HCT116 (cell line): ENCODE measurements at regions not wholly inside any gene's neighbourhood (a gene's known extent, or its start where the extent isn't known, plus 50 kb on each side); places are given as distances from the start of the nearest gene placed in this dataset.

ENCODE experiments used
- ATAC-seq: fragments of 200-7000 bp; cut with Tn5 transposase; 2 replicates; pipeline ENCODE4 v1.9.1; 2020; ENCODE audit warnings: mild to moderate bottlenecking, moderate library complexity
- BruUV-seq: library from RNA; stranded (reverse); fragments of 400-500 nt; replicated peaks from 2 replicates; lab custom pipeline; 2021; lab: Mats Ljungman, UMichigan
- CTCF ChIA-PET: fragments of 300-600 bp; sonication (Branson Sonifier 250); formaldehyde crosslinking; loops from one replicate; lab custom pipeline; 2021; ENCODE audit warnings: antibody characterized with exemption; lab: Charles Lee
- POLR2A ChIA-PET: fragments of 300-600, 350-600 bp; sonication (Branson Sonifier 250); formaldehyde crosslinking; loops from one replicate; lab custom pipeline; 2021; ENCODE audit warnings: antibody characterized with exemption; lab: Charles Lee
- RAD21 ChIA-PET, 2 experiments: fragments of 300-600 bp; sonication (Branson Sonifier 250); formaldehyde crosslinking; loops; one replicate each; lab custom pipeline; 2023; ENCODE audit warnings: low total read pairs in 2 of 2; ENCODE audit not compliant: uncharacterized antibody in 2 of 2, unreplicated experiment in 2 of 2, low non-redundant PET in 1 of 2; lab: Charles Lee
- DNase-seq: peaks from one replicate; pipeline ENCODE4 v3.0.0-alpha.2; 2010; ENCODE audit warnings: low read depth, low spot score
- H2AFZ ChIP-seq: fragments of 200-600 bp; shearing (Covaris generic), sonication (generic); 2 replicates; pipeline ENCODE4 v1.6.1; 2017; ENCODE audit warnings: low read depth, mixed run types, mixed read lengths, antibody characterized with exemption, low read length; ENCODE audit not compliant: poor library complexity, severe bottlenecking
- H3K27ac ChIP-seq: 2 replicates; pipeline ENCODE4 v1.5.1; 2012; ENCODE audit warnings: low read depth, low read length
- H3K27me3 ChIP-seq: fragments of 200-600 bp; sonication (generic); 2 replicates; pipeline ENCODE4 v1.6.1; 2016; ENCODE audit warnings: mixed run types, low read length, mixed read lengths; ENCODE audit not compliant: insufficient read depth
- H3K36me3 ChIP-seq, 2 experiments: fragments of 200-500 bp in 1 of 2; fragments of 200-600 bp in 1 of 2; sonication (Bioruptor generic) in 1 of 2; sonication (generic) in 1 of 2; 2 replicates each; pipeline versions ENCODE4 v1.5.1 to v1.6.1; 2014 to 2016; ENCODE audit warnings: low read length in 2 of 2, inconsistent platforms in 1 of 2, mixed read lengths in 1 of 2, mixed run types in 1 of 2; ENCODE audit not compliant: insufficient read depth in 2 of 2, control insufficient read depth in 1 of 2
- H3K4me1 ChIP-seq, 2 experiments: fragments of 200-600 bp in 1 of 2; sonication (generic) in 1 of 2; 2 replicates each; pipeline versions ENCODE4 v1.5.1 to v1.6.1; 2012 to 2017; ENCODE audit warnings: low read length in 2 of 2, inconsistent platforms in 1 of 2, mild to moderate bottlenecking in 1 of 2, mixed read lengths in 1 of 2, mixed run types in 1 of 2, moderate library complexity in 1 of 2; ENCODE audit not compliant: insufficient read depth in 2 of 2, control insufficient read depth in 1 of 2
- H3K4me2 ChIP-seq: fragments of 200-600 bp; sonication (generic); 2 replicates; pipeline ENCODE4 v1.6.1; 2017; ENCODE audit warnings: mixed run types, low read length, mixed read lengths
- H3K4me3 ChIP-seq, 2 experiments: fragments of 200-600 bp in 1 of 2; sonication (generic) in 1 of 2; replicated peaks in 1 of 2; 2 replicates each; pipeline ENCODE4 v1.5.1; 2011 to 2016; ENCODE audit warnings: low read length in 2 of 2, control low read depth in 1 of 2, low read depth in 1 of 2, mild to moderate bottlenecking in 1 of 2, mixed read lengths in 1 of 2, mixed run types in 1 of 2
- H3K79me2 ChIP-seq: fragments of 200-600 bp; sonication (generic); 2 replicates; pipeline ENCODE4 v1.6.1; 2017; ENCODE audit warnings: mild to moderate bottlenecking, mixed run types, low read length, moderate library complexity, mixed read lengths; ENCODE audit not compliant: insufficient read depth
- H3K9ac ChIP-seq: fragments of 200-600 bp; sonication (generic); 2 replicates; pipeline ENCODE4 v1.6.1; 2016; ENCODE audit warnings: low read length, mixed read lengths
- H3K9me2 ChIP-seq: fragments of 200-600 bp; sonication (generic), shearing (Covaris generic); 2 replicates; pipeline ENCODE4 v1.6.1; 2017; ENCODE audit warnings: mixed run types, mild to moderate bottlenecking, moderate library complexity; ENCODE audit not compliant: insufficient read depth
- H3K9me3 ChIP-seq, 2 experiments: fragments of 200-500 bp in 1 of 2; fragments of 200-600 bp in 1 of 2; sonication (Bioruptor generic) in 1 of 2; sonication (generic) in 1 of 2; 2 replicates each; pipeline ENCODE4 v1.6.1; 2014 to 2017; ENCODE audit warnings: low read length in 2 of 2, mixed read lengths in 2 of 2, inconsistent platforms in 1 of 2, low read depth in 1 of 2, mild to moderate bottlenecking in 1 of 2, mixed run types in 1 of 2, moderate library complexity in 1 of 2; ENCODE audit not compliant: control insufficient read depth in 1 of 2, insufficient read depth in 1 of 2
- H4K20me1 ChIP-seq: fragments of 200-600 bp; sonication (generic), shearing (Covaris generic); 2 replicates; pipeline ENCODE4 v1.6.1; 2017; ENCODE audit warnings: mixed run types, mild to moderate bottlenecking, moderate library complexity; ENCODE audit not compliant: insufficient read depth
- CTCF ChIP-seq, 3 experiments: fragments of 200-600 bp in 1 of 3; sonication (generic) in 1 of 3; IDR thresholded peaks in 2 of 3; conservative IDR thresholded peaks in 1 of 3; 2 replicates each; pipeline ENCODE4 v1.5.1; 2012 to 2017; ENCODE audit warnings: low read depth in 2 of 3, low read length in 2 of 3, antibody characterized with exemption in 1 of 3, borderline replicate concordance in 1 of 3, control low read depth in 1 of 3, mild to moderate bottlenecking in 1 of 3, mixed read lengths in 1 of 3, mixed run types in 1 of 3, moderate library complexity in 1 of 3; ENCODE audit not compliant: insufficient read depth in 1 of 3
- RAD21 ChIP-seq: IDR thresholded peaks from 2 replicates; pipeline ENCODE4 v1.6.1; 2012; ENCODE audit warnings: low read depth, mild to moderate bottlenecking
- SIN3A ChIP-seq: IDR thresholded peaks from 2 replicates; pipeline ENCODE4 v1.6.1; 2012; ENCODE audit warnings: low read depth
- ZNF274 ChIP-seq: fragments of 200-500 bp; sonication (Bioruptor generic); IDR thresholded peaks from 2 replicates; pipeline ENCODE4 v1.6.1; 2014; ENCODE audit warnings: mild to moderate bottlenecking, low read depth, low read length, inconsistent platforms
- intact Hi-C: fragments of 100-400 bp; cut with micrococcal nuclease; formaldehyde crosslinking; loops from 2 replicates; pipeline ENCODE4 v1.10.0; 2022

GRCh38 chr3:8421267-8421666 is 80.4 kb upstream of the LMCD1 start:
- H3K4me1 ChIP-seq, result peaks cover 3 to 4% of the 10 kb centered on the region in 2 experiments; a peak in 2 of 4 replicates
- ChIA-PET RAD21 (no interaction called here), CTCF (interaction anchor here (1.2 kb wide), 1 partner anchor 97 kb away, joined by 3 read pairs; no protein-coding TSS in a partner anchor), POLR2A (no interaction called here)
- H3K27ac ChIP-seq, result no peak overlapping the region
- no peak overlapping the region for H3K4me3 ChIP-seq
- intact Hi-C loops, result no loop called here
- no TSS peak for BruUV-seq
- H3K9me2 ChIP-seq, result no peaks in the 10 kb centered on the region
- ATAC-seq (peak; percentile 49; the same call in 1 of the 2 replicates), DNase-seq (no peak)
- H4K20me1 ChIP-seq, result no peaks in the 10 kb centered on the region
- H3K9ac ChIP-seq, result no peak overlapping the region
- no peak overlapping the region for H3K4me2 ChIP-seq
- no peaks in the 10 kb centered on the region for H3K79me2 ChIP-seq
- no peaks in the 10 kb centered on the region for H3K9me3 ChIP-seq
- no peaks in the 10 kb centered on the region; the same call in 1 of the 2 replicates for H3K27me3 ChIP-seq
- peak; percentile 21; the same call in 1 of the 2 replicates for TF ChIP-seq RAD21
- TF ChIP-seq CTCF (IDR thresholded peaks at IDR 0.05 in 2 of 3, conservative IDR thresholded peaks at IDR 0.05 in 1 of 3; ENCODE audit: borderline replicate concordance in 1 of 3, insufficient read depth in 1 of 3, low read depth in 2 of 3, low read length in 2 of 3), result 0 out of 6 replicates have a peak, but pooled peaks of 1 of the 3 experiments have one; percentile 27
- no peak for TF ChIP-seq SIN3A
- no peak overlapping the region for H2AFZ ChIP-seq
- no peaks in the 10 kb centered on the region for H3K36me3 ChIP-seq

GRCh38 chr3:8421711-8422110 is 79.9 kb upstream of the LMCD1 start:
- BruUV-seq, result no TSS peak
- ATAC-seq, result no peak
- no peak overlapping the region for H3K9ac ChIP-seq
- intact Hi-C loops, result no loop called here
- H3K4me3 ChIP-seq, result no peak overlapping the region
- H3K27ac ChIP-seq, result no peak overlapping the region
- CTCF ChIA-PET, result interaction anchor here (1.2 kb wide), 1 partner anchor 97 kb away, joined by 3 read pairs; no protein-coding TSS in a partner anchor
- peaks cover 3 to 4% of the 10 kb centered on the region in 2 experiments; a peak in 2 of 4 replicates for H3K4me1 ChIP-seq
- no peak overlapping the region for H2AFZ ChIP-seq
- H3K9me2 ChIP-seq, result no peaks in the 10 kb centered on the region
- no peak for DNase-seq
- H3K79me2 ChIP-seq, result no peaks in the 10 kb centered on the region
- no peaks in the 10 kb centered on the region for H3K9me3 ChIP-seq
- no peaks in the 10 kb centered on the region for H4K20me1 ChIP-seq
- RAD21 ChIA-PET, result no interaction called here
- no peaks in the 10 kb centered on the region; the same call in 1 of the 2 replicates for H3K27me3 ChIP-seq
- H3K4me2 ChIP-seq, result no peak overlapping the region
- no peaks in the 10 kb centered on the region for H3K36me3 ChIP-seq
- POLR2A ChIA-PET, result no interaction called here
- TF ChIP-seq ZNF274, result no peak
- TF ChIP-seq, all 23 proteins: peak for 0
